Panc1 (cell line): ENCODE measurements at regions not wholly inside any gene's neighbourhood (a gene's known extent, or its start where the extent isn't known, plus 50 kb on each side); places are given as distances from the start of the nearest gene placed in this dataset.

ENCODE experiments used
- ATAC-seq: fragments of 200-7000 bp; cut with Tn5 transposase; 2 replicates; pipeline ENCODE4 v1.9.1; 2020; ENCODE audit warnings: mild to moderate bottlenecking, moderate library complexity
- BruUV-seq: library from RNA; stranded (reverse); fragments of 400-500 nt; replicated peaks from 2 replicates; lab custom pipeline; 2021; lab: Mats Ljungman, UMichigan
- CTCF ChIA-PET: fragments of 300-600 bp; sonication (Branson Sonifier 250); formaldehyde crosslinking; loops from one replicate; lab custom pipeline; 2022; ENCODE audit warnings: antibody characterized with exemption; lab: Charles Lee
- POLR2A ChIA-PET: fragments of 300-600 bp; sonication (Branson Sonifier 250); formaldehyde crosslinking; loops from one replicate; lab custom pipeline; 2022; ENCODE audit warnings: antibody characterized with exemption; lab: Charles Lee
- DNase-seq: peaks from one replicate; pipeline ENCODE4 v3.0.0-alpha.2; 2010; ENCODE audit warnings: low read depth, low spot score
- H3K27ac ChIP-seq: 2 replicates; pipeline ENCODE4 v1.5.1; 2011; ENCODE audit warnings: mild to moderate bottlenecking, low read length, inconsistent platforms
- H3K27me3 ChIP-seq: fragments of 200-500 bp; sonication (Bioruptor generic); 2 replicates; pipeline ENCODE4 v1.6.0; 2014; ENCODE audit warnings: low read length, inconsistent platforms; ENCODE audit not compliant: control insufficient read depth, insufficient read depth
- H3K36me3 ChIP-seq: fragments of 200-500 bp; sonication (Bioruptor generic); 2 replicates; pipeline ENCODE4 v1.5.1; 2014; ENCODE audit warnings: inconsistent platforms, mild to moderate bottlenecking, low read length, moderate library complexity; ENCODE audit not compliant: control insufficient read depth, insufficient read depth
- H3K4me1 ChIP-seq: 2 replicates; pipeline ENCODE4 v1.5.1; 2011; ENCODE audit warnings: inconsistent platforms, mild to moderate bottlenecking, low read length, moderate library complexity; ENCODE audit not compliant: control insufficient read depth, insufficient read depth
- H3K4me3 ChIP-seq, 2 experiments: 2 replicates each; pipeline ENCODE4 v1.5.1; 2011 to 2012; ENCODE audit warnings: low read depth in 2 of 2, low read length in 2 of 2, mild to moderate bottlenecking in 2 of 2, inconsistent platforms in 1 of 2, moderate library complexity in 1 of 2
- H3K9me3 ChIP-seq: fragments of 200-500 bp; sonication (Bioruptor generic); 2 replicates; pipeline ENCODE4 v1.5.1; 2014; ENCODE audit warnings: low read depth, mild to moderate bottlenecking, inconsistent platforms, low read length, moderate library complexity; ENCODE audit not compliant: control insufficient read depth, insufficient read depth
- POLR2AphosphoS5 ChIP-seq: IDR thresholded peaks from 2 replicates; pipeline ENCODE4 v1.6.1; 2012; ENCODE audit warnings: mild to moderate bottlenecking, low read depth, low read length, moderate library complexity
- REST ChIP-seq, 2 experiments: IDR thresholded peaks; 2 replicates each; pipeline ENCODE4 v1.6.1; 2011 to 2012; ENCODE audit warnings: low read depth in 2 of 2, control low read depth in 1 of 2, low read length in 1 of 2, mild to moderate bottlenecking in 1 of 2, moderate library complexity in 1 of 2; ENCODE audit not compliant: insufficient read depth in 1 of 2
- SIN3A ChIP-seq: IDR thresholded peaks from 2 replicates; pipeline ENCODE4 v1.6.1; 2012; ENCODE audit warnings: low read depth, mild to moderate bottlenecking, low read length, moderate library complexity, borderline replicate concordance; ENCODE audit not compliant: insufficient read depth
- TCF7L2 ChIP-seq: IDR thresholded peaks from 2 replicates; pipeline ENCODE4 v1.6.1; 2011; ENCODE audit warnings: mild to moderate bottlenecking, low read depth, low read length, inconsistent platforms
- in situ Hi-C: cut with HindIII; loops from 2 replicates; pipeline ENCODE4 v1.10.0; 2016; ENCODE audit warnings: low sequenced_read_pairs, low pct_unique_long_range_greater_than_20kb
- intact Hi-C: fragments of 100-400 bp; cut with micrococcal nuclease; formaldehyde crosslinking; loops from one replicate; pipeline ENCODE4 v1.10.0; 2022; ENCODE audit not compliant: unreplicated experiment
- TF ChIP-seq, protein P1 (sequence below): fragments of 450-650 bp; IDR thresholded peaks from 2 replicates; pipeline ENCODE4 v1.5.1; 2017; ENCODE audit warnings: mild to moderate bottlenecking

GRCh38 chr7:49483142-49483541, 290.3 kb upstream of the VWC2 start:
- ChIA-PET POLR2A (no interaction called here), CTCF (no interaction called here)
- no peaks in the 10 kb centered on the region for H3K27me3 ChIP-seq
- H3K9me3 ChIP-seq, result no peaks in the 10 kb centered on the region
- intact Hi-C loops, result loop anchor here (5.0 kb wide), 1 partner anchor 51 kb away; no protein-coding TSS in a partner anchor
- H3K4me1 ChIP-seq, result no peaks in the 10 kb centered on the region
- H3K36me3 ChIP-seq, result no peaks in the 10 kb centered on the region
- BruUV-seq, result no TSS peak
- no peak overlapping the region for H3K27ac ChIP-seq
- TF ChIP-seq POLR2AphosphoS5, result no peak
- no peak for TF ChIP-seq TCF7L2
- TF ChIP-seq, protein P1, sequence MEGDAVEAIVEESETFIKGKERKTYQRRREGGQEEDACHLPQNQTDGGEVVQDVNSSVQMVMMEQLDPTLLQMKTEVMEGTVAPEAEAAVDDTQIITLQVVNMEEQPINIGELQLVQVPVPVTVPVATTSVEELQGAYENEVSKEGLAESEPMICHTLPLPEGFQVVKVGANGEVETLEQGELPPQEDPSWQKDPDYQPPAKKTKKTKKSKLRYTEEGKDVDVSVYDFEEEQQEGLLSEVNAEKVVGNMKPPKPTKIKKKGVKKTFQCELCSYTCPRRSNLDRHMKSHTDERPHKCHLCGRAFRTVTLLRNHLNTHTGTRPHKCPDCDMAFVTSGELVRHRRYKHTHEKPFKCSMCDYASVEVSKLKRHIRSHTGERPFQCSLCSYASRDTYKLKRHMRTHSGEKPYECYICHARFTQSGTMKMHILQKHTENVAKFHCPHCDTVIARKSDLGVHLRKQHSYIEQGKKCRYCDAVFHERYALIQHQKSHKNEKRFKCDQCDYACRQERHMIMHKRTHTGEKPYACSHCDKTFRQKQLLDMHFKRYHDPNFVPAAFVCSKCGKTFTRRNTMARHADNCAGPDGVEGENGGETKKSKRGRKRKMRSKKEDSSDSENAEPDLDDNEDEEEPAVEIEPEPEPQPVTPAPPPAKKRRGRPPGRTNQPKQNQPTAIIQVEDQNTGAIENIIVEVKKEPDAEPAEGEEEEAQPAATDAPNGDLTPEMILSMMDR, result peak; percentile 11; the same call in 1 of the 2 replicates
- no peak for TF ChIP-seq REST (IDR thresholded peaks at IDR 0.05; ENCODE audit: insufficient read depth in 1 of 2, low read depth in 2 of 2, low read length in 1 of 2)
- no peak for TF ChIP-seq SIN3A
- ATAC-seq (no peak), DNase-seq (no peak)
- no peak overlapping the region for H3K4me3 ChIP-seq
- in situ Hi-C loops, result no loop called here

- ChIA-PET CTCF (no interaction called here), POLR2A (no interaction called here)
- H3K36me3 ChIP-seq, result no peaks in the 10 kb centered on the region
- DNase-seq (no peak), ATAC-seq (no peak)
- intact Hi-C loops (no loop called here), in situ Hi-C loops (no loop called here)
- no peak overlapping the region for H3K27ac ChIP-seq
- no peaks in the 10 kb centered on the region for H3K9me3 ChIP-seq
- no peaks in the 10 kb centered on the region for H3K4me1 ChIP-seq
- no peak overlapping the region for H3K4me3 ChIP-seq
- TF ChIP-seq, protein P1, result no peak; the same call in 1 of the 2 replicates
- TF ChIP-seq SIN3A, result no peak
- no TSS peak for BruUV-seq
- H3K27me3 ChIP-seq, result no peaks in the 10 kb centered on the region
These were observed 286.2 kb upstream of the VWC2 start for GRCh38 chr7:49486974-49487829.
